GM18858 (cell line): ENCODE measurements at regions not wholly inside any gene's neighbourhood (a gene's known extent, or its start where the extent isn't known, plus 50 kb on each side); places are given as distances from the start of the nearest gene placed in this dataset.

Source experiments
- ATAC-seq: cut with Tn5 transposase; IDR thresholded peaks from one replicate; pipeline ENCODE4 v1.9.1; 2021; ENCODE audit not compliant: unreplicated experiment

DNA sequence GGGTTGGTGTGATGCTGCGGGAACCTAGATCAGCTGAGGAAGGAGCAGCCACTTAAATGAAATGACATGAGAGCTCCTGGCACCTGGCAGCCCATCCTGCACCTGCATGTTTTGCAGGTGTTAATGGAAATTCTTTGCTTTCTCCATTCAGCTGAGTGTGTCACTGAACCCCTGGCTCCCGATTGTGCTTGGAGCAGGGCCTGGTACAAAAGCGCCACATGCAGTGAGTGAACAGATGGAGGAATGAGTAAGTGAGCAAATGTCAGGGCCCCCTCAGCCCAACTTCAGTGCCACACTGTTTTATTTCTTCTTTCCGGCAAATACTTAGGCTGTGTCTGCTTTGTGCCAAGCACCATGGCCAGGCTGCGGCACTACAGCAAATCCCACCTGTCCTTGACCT lies 132.2 kb downstream of the ASB7 start:
- no peak for ATAC-seq

DNA sequence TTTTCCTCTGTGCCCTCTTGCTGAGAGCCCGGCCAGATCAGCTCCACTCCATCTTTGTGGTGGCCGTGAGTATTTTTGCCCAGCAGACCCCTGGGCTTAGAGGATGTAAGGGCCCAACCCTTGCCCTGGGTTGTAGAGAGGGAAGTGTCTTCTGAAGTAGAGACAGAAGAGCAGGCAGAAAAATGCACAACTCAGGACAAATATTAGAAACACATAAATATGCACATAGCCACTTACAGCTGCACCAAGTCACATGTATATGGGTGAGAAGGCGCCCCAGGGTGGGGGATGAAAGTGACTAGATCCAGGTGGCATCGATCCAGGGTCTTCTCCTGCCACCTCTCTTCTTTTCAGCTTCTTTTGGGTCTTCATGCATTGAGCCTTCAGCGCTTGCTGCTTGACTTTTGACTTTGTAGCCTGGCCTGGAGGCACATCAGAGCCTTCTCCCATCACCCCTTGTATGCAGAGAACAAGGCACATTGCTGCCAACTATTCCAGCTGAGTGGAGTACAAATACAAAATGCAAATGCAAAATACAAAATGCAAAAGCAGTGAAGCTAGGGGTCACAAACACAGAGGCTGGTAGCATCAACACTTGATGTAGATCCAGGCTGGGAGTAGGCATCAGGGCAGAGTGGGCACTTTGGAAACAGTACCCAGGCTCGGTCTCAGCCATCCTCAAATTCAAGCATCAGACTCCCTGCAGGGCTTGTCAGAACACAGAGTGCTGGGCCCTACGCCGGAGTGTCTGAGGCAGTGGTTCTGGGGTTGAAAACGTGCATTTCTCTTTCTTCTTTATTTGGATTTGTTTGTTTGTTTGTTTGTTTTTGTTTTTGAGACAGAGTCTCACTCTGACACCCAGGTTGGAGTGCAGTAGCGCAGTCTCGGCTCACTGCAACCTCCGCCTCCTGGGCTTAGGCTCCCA lies 133.0 kb downstream of the ASB7 start:
- no peak for ATAC-seq

- no peak for ATAC-seq
Observed at GRCh38 chr15:100737214-100737613, 134.8 kb downstream of the ASB7 start.

GRCh38 chr15:100738614-100739013 lies 136.2 kb downstream of the ASB7 start:
- ATAC-seq = no peak

GRCh38 chr15:100740138-100740537 lies 137.7 kb downstream of the ASB7 start:
- no peak for ATAC-seq

DNA sequence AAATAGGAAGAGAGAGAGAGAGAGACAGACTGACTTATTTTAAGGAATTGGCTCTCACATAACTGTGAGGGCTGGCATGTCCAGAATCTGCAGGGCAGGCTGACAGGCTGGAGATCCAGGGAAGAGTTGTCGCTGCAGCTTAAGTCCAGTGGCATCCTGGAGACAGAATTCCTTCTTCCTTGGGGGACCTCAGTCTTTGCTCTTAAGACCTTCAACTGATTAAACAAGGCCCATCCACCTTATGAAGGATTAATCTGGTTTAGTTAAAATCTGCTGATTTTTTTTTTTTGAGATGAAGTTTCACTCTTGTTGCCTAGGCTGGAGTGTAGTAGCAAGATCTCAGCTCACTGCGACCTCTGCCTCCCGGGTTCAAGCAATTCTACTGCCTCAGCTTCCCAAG lies 128.0 kb upstream of the ALDH1A3 start:
- no peak for ATAC-seq

- no peak for ATAC-seq
Observed at GRCh38 chr15:100753503-100753902, 126.1 kb upstream of the ALDH1A3 start.

GRCh38 chr15:100757661-100758060 lies 122.0 kb upstream of the ALDH1A3 start:
- no peak for ATAC-seq

- ATAC-seq = no peak
Observed at GRCh38 chr15:100758555-100758954, 121.1 kb upstream of the ALDH1A3 start.

GRCh38 chr15:100759106-100759505 lies 120.5 kb upstream of the ALDH1A3 start:
- ATAC-seq = no peak

DNA sequence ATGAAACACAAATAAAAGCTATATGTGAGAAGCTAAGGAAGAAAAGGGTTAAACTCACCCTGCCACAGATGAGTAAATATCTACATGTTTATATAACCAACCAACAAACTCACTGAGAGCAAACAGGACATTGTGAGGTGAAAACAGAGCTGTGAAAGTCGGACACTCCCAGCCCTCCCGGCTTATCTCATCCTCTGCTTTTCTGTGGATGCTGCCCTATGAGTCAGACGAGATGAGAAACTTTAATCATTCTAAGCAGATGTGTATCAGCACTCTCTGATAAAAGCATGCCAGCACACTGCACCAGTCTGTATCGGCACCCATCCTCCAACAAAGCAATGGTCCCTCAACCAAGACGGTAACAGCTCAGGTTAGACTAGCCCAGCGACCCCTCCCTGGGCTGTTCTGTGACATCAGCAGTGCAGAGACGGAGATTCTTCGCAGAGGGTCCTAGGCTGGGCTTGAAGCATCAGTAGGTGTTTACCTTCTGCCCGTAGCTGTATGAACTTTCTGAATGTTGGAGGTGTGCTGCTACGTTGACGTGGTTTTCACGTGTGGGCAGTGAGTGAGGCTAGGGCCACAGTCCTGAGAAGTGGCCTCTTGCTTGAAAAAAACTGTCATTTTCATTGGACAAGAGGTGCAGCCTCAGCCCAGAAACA lies 119.8 kb upstream of the ALDH1A3 start:
- no peak for ATAC-seq

GRCh38 chr15:100760357-100760903 lies 119.2 kb upstream of the ALDH1A3 start:
- no peak for ATAC-seq

- no peak for ATAC-seq
Observed at GRCh38 chr15:100761290-100761935, 118.2 kb upstream of the ALDH1A3 start.

GRCh38 chr15:100762289-100762688 lies 117.3 kb upstream of the ALDH1A3 start:
- no peak for ATAC-seq

- ATAC-seq = no peak
Observed at GRCh38 chr15:100762913-100763834, 116.5 kb upstream of the ALDH1A3 start.

DNA sequence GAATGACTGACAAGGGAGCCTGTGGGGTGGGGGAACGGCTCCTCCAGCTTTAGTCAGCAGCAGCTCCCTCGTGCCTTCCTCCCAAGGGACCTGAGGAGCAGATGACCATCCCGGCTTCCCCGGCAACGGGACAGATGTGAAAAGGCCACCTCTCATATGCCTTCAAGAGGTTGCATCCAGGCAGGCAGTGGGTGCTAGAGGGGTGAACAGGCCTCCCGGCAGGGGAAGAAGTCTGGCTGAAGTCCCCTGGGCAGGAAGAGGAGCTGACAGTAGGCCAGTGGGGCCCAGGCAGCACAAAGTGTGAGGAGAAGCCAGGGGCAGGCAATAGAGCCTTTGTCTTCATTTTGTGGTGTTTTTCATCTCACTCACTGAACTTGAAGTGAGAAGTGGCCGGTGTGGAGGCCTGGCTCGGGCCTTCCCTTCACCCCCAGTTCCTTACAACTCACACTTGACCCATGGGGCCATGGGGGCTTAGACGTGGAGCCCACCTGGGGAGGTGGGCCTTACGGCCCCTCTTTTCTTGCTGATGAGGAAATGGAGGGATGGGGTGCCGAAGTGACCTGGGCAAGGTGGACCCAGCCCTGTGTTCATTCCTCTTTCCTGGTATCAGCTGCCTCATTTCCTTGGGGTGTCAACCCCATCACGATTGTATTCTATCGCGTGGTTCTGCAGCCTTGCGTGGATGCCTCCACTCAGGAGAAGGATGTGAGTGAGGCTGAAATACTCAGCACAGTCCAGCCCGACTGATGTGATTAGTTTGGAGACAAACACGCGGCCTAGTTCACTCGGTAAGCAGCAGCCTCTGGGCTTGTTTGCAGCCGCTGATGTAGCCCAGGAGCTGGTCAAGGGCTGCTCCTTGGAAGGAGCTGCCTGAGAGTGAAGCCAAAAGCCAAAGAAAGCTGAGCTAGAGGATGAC lies 115.5 kb upstream of the ALDH1A3 start:
- ATAC-seq = no peak

DNA sequence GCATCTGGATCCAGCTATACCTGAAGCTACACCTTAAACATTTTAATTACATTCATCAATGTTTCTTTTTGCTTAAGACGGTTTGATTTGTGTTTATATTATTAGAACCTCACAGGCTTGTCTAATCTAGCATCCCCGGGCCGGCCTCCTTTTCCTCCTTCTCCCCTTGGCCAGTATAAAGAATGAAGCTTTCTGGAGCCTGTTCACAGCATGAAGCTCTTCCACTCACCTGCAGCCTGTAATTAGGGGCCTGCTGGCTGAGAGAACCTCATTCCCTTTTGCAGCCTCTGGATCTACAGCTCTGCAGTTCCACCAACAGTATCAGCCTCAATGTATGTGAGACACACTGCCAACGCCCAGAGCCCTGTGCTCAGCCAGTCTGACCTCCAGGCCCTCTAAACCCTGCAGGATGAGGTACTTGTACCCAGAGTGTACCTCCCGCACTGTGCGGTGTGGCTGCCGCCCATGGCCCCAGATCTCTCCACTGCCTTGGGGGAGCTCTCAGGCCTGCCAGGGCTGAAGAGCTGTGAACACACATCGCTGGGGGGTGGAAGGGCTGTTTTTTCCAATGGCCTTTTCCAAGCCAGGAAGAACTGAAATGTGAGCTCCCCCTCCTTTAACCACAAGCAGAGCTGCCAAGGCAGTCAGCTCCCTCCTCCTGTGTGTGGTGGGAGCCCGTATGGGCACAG lies 114.7 kb upstream of the ALDH1A3 start:
- no peak for ATAC-seq

DNA sequence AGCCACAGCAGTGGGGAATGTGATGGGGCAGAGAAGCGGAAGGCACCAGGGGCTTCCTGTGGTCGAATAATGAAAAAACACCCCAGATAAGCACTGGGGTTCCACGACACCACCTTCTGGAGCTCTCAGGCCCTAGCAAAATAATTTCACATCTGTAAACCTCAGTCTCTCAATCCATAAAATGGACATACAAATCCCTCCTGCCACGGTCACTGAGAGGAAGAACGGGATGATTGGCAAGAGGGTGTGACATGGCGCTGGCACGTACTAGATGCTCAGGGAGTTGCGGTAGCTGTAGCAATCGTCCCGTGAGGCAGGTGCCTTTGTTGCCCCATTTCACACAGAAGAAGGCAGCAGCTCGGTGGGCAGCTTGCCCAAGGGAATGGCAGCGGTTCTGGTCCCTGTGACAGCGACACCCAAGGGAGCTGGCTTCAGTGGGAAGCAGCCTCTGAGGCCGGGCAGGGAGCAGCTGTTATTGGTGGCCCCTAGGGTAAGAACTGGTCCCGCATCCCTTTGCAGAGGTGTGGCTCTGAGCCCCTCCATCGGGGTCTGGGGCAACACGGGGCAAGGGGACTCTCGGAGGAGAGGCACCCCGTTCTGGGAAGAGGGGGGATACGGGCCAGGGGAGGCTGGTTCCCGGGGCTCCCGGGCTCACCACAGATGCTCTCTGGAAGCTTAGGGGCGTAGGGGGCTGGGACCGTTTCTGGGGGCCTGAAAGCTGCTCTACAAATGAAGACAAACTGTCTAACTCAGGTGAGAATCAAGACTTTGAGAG lies 114.0 kb upstream of the ALDH1A3 start:
- ATAC-seq = no peak
